Fibroblast of lung (primary cell): ENCODE measurements at regions not wholly inside any gene's neighbourhood (a gene's known extent, or its start where the extent isn't known, plus 50 kb on each side); places are given as distances from the start of the nearest gene placed in this dataset.

Experiments used
- DNase-seq, 2 donors: peaks; one replicate each; pipeline versions ENCODE4 v3.0.0 to v3.0.0-alpha.2; 2010; ENCODE audit warnings: low read depth in 2 of 2
- H2AFZ ChIP-seq: 2 replicates; pipeline ENCODE4 v1.5.1; 2012; ENCODE audit warnings: low read length, control low read depth, inconsistent platforms
- H3K27ac ChIP-seq: 2 replicates; pipeline ENCODE4 v1.5.1; 2011; ENCODE audit warnings: low read length, control low read depth; ENCODE audit not compliant: insufficient read depth
- H3K27me3 ChIP-seq: 2 replicates; pipeline ENCODE4 v1.5.1; 2011; ENCODE audit warnings: mild to moderate bottlenecking, low read length; ENCODE audit not compliant: control insufficient read depth, insufficient read depth
- H3K36me3 ChIP-seq: 2 replicates; pipeline ENCODE4 v1.5.1; 2011; ENCODE audit warnings: low read length; ENCODE audit not compliant: control insufficient read depth, insufficient read depth
- H3K4me1 ChIP-seq: 2 replicates; pipeline ENCODE4 v1.5.1; 2011; ENCODE audit warnings: low read length; ENCODE audit not compliant: control insufficient read depth, insufficient read depth; ENCODE audit errors: extremely low read depth
- H3K4me2 ChIP-seq: 2 replicates; pipeline ENCODE4 v1.5.1; 2011; ENCODE audit warnings: low read length, control low read depth; ENCODE audit not compliant: insufficient read depth; ENCODE audit errors: extremely low read depth
- H3K4me3 ChIP-seq, 4 experiments: fragments of 200-600 bp in 1 of 4; sonication (generic) in 1 of 4; replicated peaks in 1 of 4; 2 replicates each; pipeline ENCODE4 v1.5.1; 2011 to 2016; ENCODE audit warnings: low read length in 4 of 4, low read depth in 3 of 4, mild to moderate bottlenecking in 3 of 4, control low read depth in 2 of 4, inconsistent platforms in 1 of 4, mixed read lengths in 1 of 4; ENCODE audit not compliant: insufficient read depth in 1 of 4; ENCODE audit errors: control extremely low read depth in 1 of 4
- H3K79me2 ChIP-seq: 2 replicates; pipeline ENCODE4 v1.5.1; 2012; ENCODE audit warnings: mild to moderate bottlenecking, low read length, inconsistent platforms; ENCODE audit not compliant: control insufficient read depth, insufficient read depth
- H3K9ac ChIP-seq: 2 replicates; pipeline ENCODE4 v1.5.1; 2011; ENCODE audit warnings: mild to moderate bottlenecking, low read length, control low read depth; ENCODE audit not compliant: insufficient read depth
- H3K9me3 ChIP-seq: 2 replicates; pipeline ENCODE4 v1.5.1; 2012; ENCODE audit warnings: low read depth, low read length; ENCODE audit not compliant: control insufficient read depth, insufficient read depth
- H4K20me1 ChIP-seq: 2 replicates; pipeline ENCODE4 v1.5.1; 2011; ENCODE audit warnings: low read length; ENCODE audit not compliant: control insufficient read depth, insufficient read depth; ENCODE audit errors: extremely low read depth
- CTCF ChIP-seq, 2 donors: IDR thresholded peaks in 1 of 2; conservative IDR thresholded peaks in 1 of 2; 1 replicate in 1 of 2; 2 replicates in 1 of 2; pipeline ENCODE4 v1.5.1; 2011 to 2012; ENCODE audit warnings: low read length in 2 of 2, control low read depth in 1 of 2, inconsistent platforms in 1 of 2, low read depth in 1 of 2, mild to moderate bottlenecking in 1 of 2
- EZH2 ChIP-seq: IDR thresholded peaks from 2 replicates; pipeline ENCODE4 v1.5.1; 2012; ENCODE audit warnings: low read length, control low read depth, mild to moderate bottlenecking; ENCODE audit errors: missing control alignments

GRCh38 chr3:113153499-113154107 is 57.8 kb upstream of the BOC start:
- Histone ChIP-seq H3K4me1 (no peaks in the 10 kb centered on the region), H3K9ac (no peak overlapping the region), H4K20me1 (no peaks in the 10 kb centered on the region), H2AFZ (no peak overlapping the region), H3K27me3 (no peaks in the 10 kb centered on the region), H3K9me3 (no peaks in the 10 kb centered on the region), H3K4me3 (no peak overlapping the region), H3K36me3 (no peaks in the 10 kb centered on the region), H3K4me2 (no peak overlapping the region), H3K79me2 (no peaks in the 10 kb centered on the region), H3K27ac (no peak overlapping the region)
- no peak for DNase-seq
- TF ChIP-seq EZH2 (no peak), CTCF (conservative IDR thresholded peaks at IDR 0.05 in 1 of 2, IDR thresholded peaks at IDR 0.05 in 1 of 2; ENCODE audit: low read depth in 1 of 2, low read length in 2 of 2) (no peak)

GRCh38 chr3:113156816-113157333 is 54.5 kb upstream of the BOC start:
- DNase-seq = peak in 1 of 2 donors; percentile 54
- Histone ChIP-seq H3K27me3 (no peaks in the 10 kb centered on the region), H3K4me1 (no peaks in the 10 kb centered on the region), H3K4me2 (no peak overlapping the region), H3K27ac (no peak overlapping the region), H2AFZ (no peak overlapping the region), H3K9ac (no peak overlapping the region), H3K36me3 (no peaks in the 10 kb centered on the region), H3K79me2 (no peaks in the 10 kb centered on the region), H4K20me1 (no peaks in the 10 kb centered on the region), H3K9me3 (no peaks in the 10 kb centered on the region), H3K4me3 (no peak overlapping the region)
- TF ChIP-seq CTCF (conservative IDR thresholded peaks at IDR 0.05 in 1 of 2, IDR thresholded peaks at IDR 0.05 in 1 of 2; ENCODE audit: low read depth in 1 of 2, low read length in 2 of 2) (no peak), EZH2 (no peak)

GRCh38 chr3:113157408-113158030 is 53.8 kb upstream of the BOC start:
- no peak overlapping the region for H3K27ac ChIP-seq
- H3K4me1 ChIP-seq = no peaks in the 10 kb centered on the region
- H4K20me1 ChIP-seq = no peaks in the 10 kb centered on the region
- H3K27me3 ChIP-seq = no peaks in the 10 kb centered on the region
- no peak for TF ChIP-seq CTCF (conservative IDR thresholded peaks at IDR 0.05 in 1 of 2, IDR thresholded peaks at IDR 0.05 in 1 of 2; ENCODE audit: low read depth in 1 of 2, low read length in 2 of 2)
- no peak for TF ChIP-seq EZH2
- no peak overlapping the region for H3K4me3 ChIP-seq
- H3K4me2 ChIP-seq = no peak overlapping the region
- no peak overlapping the region for H3K9ac ChIP-seq
- peak in 1 of 2 donors; percentile 79 for DNase-seq
- H3K36me3 ChIP-seq = no peaks in the 10 kb centered on the region
- no peaks in the 10 kb centered on the region for H3K79me2 ChIP-seq
- no peak overlapping the region for H2AFZ ChIP-seq
- H3K9me3 ChIP-seq = no peaks in the 10 kb centered on the region
